Activated CD8-positive, alpha-beta memory T cell treated with anti-CD3 and anti-CD28 coated beads, Interleukin-2, amount 50 U/mL, for 1 hour (primary cell): ENCODE measurements at regions not wholly inside any gene's neighbourhood (a gene's known extent, or its start where the extent isn't known, plus 50 kb on each side); places are given as distances from the start of the nearest gene placed in this dataset.
"Not testable (repeated sequence)": the region's sequence is repeated elsewhere in the genome, so short reads cannot be mapped to it uniquely, and the experiment has no call there.

ENCODE experiments used
- DNase-seq: peaks from one replicate; pipeline ENCODE4 v3.0.0-alpha.2; 2020; ENCODE audit errors: extremely low read depth

DNA sequence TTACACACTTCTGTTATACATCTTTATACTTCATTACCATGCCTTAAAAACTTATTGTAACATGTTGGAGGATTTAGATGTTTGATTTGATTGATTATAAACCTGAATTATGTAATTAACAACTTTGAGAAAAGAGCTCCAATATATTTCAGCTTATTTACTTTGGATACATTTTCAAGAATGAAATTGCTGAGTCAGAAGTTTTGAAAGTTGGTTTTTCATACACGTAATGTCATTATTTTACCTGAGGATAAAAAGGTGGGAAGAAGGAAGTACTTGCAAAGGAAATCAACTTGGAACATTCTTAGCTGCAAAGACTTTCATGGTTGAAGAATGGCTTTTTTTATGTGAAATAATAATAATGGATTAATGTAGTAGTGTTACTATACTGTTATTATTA is 677.2 kb downstream of the FAM181B start:
- DNase-seq, result no peak

DNA sequence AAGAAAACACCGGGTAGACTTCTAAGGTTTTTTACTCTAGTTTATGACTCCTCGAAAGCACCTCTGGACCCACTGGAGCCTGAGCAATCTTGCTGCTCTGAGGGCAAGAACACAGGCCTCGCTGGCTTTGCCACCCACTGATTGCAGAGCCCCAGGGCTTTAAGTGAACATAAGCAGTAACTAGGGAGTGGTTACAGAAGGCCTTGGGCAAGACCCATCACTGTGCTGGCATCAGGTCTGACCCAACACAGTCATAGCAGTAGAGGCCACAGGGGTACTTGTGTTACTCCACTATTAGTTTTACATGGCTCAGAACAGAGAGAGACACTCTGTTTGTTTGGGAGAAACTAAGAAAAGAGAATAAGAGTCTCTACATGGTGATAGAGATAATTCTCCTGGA is 684.5 kb downstream of the FAM181B start:
- DNase-seq, result no peak

DNA sequence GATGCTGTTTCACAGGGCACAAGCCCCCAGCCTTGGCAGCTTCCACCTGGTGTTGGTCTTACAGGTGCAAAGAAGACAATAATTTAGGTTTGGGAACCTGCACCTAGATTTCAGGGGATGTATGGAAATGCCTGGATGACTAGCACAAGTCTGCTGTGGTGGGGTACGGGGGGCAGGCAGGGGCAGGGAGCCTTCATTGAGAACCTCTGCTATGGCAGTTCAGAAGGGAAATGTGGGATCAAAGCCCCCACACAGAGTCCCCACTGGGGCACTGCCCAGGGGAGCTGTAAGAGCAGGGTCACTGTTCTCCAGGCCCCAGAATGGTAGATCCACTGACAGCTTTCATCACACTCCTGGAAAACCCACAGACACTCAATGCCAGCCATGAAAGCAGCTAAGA is 686.5 kb downstream of the FAM181B start:
- DNase-seq, result no peak

DNA sequence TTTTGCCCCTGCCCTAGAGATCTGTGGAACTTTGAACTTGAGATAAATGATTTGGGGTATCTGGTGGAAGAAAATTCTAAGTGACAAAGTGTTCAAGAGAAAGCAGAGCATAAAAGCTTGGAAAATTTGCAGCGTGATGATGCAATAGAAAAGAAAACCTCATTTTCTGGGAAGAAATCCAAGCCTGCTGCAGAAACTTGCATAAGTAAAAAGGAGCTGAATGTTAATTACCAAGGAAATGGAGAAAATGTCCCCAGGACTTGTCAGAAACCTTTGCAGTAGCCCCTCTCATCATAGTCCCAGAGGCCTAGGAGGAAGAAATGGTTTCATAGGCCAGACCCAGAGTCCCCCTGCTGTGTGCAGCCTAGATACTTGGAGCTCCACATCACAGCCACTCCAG is 686.9 kb downstream of the FAM181B start:
- no peak for DNase-seq

DNA sequence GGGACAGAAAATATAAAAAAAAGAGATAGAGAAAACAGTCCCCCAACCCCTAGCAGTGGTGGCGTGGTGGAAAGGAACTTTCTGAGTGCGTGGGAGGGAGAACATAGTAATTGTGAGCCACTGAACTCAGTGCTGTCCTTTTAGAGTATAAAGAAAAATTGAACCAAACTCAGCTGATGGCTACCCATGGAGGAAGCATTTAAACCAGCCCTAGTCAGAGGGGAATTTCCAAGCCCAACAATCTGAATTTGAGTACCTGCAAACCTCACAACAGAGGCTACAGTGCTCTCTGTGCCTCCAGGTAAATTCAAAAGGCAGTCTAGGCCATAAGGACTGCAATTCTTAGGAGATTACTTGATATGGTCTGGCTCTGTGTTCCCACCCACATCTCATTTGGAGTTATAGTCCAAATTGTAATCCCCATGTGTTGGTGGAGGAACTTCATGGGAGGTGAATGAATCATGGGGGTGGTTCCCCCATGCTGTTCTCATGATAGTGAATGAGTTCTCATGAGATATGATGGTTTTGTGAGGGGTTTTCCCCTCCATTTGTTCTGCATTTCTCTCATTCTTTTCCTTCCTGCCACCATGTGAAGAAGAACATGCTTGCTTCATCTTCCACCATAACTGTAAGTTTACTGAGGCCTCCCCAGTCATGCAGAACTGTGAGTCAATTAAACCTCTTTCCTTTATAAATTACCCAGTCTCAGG is 687.8 kb downstream of the FAM181B start:
- DNase-seq, result no peak

DNA sequence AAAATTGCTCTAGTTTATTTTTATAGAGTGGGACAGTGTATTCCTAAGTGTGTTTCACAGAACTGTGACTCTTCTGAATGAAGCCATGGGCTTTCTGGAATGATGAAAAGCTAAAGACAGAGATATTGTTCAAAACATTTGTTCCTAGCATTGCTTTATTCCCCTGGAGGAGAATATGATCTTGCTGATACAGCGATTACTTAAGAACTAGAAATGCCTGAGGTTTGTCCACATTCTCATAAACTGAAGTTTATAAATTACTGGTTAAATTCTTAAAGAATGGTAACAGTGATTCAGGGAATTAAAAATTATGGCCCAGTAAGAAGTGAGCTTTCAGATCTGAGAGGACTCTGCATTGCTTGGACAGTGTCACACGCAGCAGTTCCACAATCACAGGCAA is 690.3 kb downstream of the FAM181B start:
- no peak for DNase-seq

DNA sequence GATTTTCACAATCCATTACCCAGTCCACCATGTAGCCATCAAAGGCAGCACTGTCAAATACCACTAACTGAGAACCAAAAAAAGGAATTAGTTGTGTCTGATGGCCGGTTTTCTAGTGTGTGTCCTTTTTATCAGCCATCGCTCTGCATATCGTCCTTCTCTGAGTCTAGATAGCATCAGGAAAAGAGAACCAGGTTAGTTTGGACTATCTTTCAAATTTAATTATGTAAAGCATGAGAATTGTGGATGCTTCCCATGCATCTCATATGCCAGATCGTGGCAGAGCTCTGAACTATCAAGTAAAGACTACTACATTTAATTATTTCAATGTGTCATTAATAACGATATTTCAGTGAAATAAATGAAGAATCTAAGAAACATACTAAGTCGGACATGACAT is 691.9 kb downstream of the FAM181B start:
- DNase-seq, result no peak

DNA sequence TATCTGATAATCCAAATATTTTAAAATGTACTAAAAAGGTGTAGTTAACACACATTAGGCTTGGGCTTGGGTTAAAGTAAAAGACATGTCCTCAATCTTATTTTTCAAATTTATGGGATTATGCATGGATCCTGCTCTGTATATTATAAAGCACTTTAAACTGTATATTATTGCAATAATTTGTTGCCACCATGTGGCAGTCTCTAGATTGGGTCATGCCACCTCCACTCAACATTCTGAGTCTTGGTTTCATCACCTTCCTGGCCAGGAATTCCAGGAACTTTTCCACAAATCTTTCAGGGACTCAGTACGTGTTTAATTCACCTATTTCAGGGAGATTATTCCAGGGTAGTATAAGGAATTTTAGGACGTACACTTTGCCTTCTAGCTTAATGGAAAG is 695.5 kb downstream of the FAM181B start:
- DNase-seq, result no peak

DNA sequence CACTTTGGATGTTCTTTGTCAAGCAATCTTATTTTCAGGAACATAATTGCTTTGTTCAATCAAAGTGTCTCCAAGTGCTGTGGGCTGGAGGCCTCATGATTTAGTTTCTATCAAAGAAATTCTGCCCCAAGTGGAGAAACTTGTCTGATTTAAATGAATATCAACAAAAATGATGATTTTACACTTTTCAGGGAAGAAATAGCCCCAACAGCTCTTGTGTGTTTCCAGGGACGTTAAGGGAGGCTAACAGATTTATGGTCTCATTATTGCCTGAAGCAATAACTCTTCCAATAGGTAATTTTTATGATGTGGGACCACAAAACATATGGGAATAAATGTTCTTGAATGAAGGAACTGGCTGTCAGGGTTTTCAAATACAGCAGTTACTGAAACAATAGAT is 699.1 kb downstream of the FAM181B start:
- no peak for DNase-seq

DNA sequence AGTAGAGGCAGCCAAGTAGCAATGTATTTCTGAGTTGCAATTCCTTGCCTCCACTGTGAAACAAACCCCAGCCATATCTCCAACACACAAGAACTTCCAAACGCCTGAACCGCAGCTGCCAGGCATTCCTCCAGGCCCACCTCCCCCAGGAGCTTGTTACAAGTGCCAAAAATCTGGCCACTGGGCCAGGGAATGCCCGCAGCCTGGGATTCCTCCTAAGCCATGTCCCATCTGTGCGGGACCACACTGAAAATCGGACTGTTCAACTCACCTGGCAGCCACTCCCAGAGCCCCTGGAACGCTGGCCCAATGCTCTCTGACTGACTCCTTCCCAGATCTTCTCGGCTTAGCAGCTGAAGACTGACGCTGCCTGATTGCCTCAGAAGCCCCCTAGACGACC is 706.3 kb downstream of the FAM181B start:
- not testable (repeated sequence) for DNase-seq

DNA sequence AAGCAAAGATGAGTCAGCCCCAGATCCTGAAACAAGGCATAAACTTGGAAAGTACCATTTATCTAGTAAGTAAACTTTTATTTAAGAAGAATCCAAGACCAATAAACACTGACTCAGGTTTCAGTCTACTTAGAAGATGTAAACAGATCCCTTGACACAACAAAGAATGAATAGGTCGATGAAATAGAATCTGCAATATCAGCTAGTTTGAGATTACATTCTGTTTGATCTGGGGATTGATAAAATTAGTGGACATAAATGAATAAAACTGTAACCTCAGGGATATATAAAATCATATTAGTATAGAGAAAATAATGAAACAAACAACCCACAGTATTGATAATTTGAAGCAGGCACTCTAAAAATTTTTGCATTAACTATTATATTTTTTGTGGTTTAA is 708.9 kb downstream of the FAM181B start:
- DNase-seq, result no peak

DNA sequence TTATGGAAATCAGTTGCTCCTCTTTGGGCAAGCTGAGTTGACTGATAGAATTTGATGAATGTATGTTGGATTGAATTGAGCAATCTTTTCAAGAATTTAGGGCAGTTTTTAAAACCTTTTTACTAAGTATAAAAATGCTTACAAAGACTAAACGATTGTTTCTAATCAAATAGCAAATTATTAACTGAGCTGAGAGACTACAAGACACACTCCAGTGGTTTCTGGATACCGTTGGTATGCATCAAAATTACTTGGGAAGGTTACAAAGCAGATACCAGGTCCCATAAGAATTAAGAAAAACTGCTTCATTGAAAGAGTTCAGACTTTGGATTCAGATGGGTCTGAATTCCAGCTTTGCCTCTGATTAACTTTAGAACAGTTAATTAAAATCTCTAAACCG is 721.4 kb downstream of the FAM181B start:
- DNase-seq, result no peak

DNA sequence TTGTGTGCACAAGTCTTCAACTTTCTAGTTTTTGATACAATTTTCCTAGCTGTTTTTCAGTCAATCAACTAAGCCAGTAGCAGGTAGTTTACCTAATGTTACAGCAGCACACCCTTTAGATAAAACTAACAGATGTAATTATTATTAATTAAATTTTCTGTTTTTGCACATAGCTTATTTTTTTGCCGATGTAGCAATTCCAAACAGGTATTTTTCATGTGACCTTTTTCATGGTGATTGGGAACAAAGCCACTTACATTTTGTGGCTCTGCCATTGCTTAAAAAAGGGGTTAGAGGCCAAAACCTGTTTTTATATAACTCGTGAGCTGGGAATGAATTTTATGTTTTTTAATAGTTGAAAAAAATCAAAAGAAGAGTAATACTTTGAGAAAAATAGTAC is 724.5 kb downstream of the FAM181B start:
- DNase-seq, result no peak

DNA sequence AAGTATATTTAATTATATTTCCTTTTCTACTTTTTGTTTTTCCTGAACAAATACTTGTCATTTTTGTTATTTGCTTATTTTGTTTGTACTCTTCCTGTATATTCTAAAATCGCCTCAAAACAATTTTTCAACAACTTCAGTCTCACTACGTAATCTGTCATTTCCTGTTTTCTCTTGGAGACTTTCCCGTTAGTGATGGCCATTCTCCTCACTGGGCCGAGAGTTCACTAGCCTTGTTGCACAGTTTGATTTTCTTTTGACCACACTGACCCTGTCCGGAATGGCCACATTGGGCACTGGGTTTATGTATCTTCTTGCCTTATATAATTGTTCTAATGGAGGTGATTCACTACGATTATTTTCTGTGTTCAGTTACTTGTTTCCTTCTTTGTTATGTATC is 726.1 kb downstream of the FAM181B start:
- no peak for DNase-seq

DNA sequence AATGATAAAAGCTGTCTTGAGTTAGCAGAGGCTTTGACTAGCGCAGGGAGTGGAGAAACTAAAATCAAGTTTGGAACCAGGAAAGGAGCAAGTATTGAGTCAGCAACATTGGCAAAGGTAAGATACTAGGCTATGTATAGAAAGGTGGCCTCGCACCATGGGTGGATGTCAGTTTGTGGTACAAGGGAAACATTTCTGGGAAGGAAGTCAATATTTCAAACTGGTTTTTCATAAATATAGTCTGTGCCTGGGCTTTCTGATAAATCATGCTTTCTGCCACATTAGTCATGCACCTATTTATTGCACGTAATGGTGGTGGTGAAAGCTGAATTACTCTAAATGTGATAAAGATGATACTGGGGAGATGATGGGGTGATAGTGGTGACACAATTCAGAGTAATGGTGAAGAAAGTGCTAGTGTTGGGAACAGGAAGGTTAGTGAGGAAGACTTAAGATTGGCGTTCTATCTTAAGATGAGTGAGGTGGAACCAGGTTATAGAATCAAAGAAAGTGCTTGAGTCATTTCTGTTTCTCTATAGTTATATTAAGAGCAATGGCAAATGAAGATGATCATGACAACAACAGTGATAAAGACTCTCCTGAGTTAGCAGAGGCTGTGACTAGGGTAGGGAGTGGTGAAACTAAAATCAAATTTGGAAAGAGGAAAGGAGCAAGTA is 729.0 kb downstream of the FAM181B start:
- no peak for DNase-seq

DNA sequence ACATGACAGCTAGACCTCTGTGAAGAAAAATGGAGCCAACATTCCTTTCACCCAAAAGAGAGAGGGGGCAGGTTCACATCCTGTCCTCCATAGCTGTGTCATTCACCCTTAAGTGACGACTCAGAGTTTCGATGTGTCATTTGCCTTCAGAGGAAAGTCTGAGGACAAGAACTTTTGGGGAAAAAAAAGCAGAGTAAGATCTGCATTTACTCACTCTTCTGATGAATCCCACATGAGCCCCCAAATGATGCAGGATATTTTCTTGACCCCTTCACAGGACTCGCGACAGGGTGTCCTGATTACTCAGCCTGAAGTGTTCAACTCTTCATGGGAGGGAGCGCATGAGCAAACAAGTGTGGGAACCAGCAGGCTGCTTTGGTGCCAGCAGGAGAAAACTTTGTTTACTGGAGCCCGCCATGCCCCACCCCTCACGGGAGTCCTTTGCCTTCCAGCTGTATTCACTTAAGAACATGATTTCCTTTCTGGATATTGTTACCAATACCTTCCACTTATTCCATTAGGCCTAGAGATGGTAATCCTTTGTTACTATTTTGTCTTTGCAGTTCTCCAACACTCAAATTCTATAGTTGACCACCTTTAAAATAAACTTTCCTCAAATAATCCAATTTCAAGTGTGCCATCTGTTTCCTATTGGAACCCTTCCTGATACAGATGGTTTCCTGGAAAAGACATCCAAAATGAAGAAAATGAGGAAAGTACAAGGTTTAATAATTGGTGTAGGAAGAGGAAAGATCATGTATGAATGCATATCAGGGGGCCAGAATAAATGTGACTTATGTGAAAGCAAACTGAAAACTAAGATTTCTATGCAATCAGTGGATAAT is 729.8 kb downstream of the FAM181B start:
- no peak for DNase-seq

DNA sequence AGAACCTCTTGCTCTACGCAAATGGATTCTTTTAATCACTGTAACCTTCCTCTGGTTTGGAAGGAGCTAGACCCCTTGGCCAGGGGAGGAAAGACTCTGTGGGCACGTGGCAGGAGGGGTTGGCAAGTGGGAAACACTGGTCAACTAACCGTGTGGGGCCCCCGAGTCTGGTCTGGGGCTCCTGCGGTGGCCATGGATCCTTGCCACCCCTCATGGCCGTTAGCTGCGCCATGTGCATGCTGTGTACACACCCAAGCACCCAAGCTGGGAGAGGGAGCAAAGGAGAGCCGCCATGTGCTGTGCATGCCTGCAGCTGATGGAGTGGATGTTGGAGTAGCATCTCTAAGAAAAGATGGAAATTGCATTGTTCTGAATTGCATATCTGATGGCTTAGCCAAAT is 730.6 kb downstream of the FAM181B start:
- no peak for DNase-seq

DNA sequence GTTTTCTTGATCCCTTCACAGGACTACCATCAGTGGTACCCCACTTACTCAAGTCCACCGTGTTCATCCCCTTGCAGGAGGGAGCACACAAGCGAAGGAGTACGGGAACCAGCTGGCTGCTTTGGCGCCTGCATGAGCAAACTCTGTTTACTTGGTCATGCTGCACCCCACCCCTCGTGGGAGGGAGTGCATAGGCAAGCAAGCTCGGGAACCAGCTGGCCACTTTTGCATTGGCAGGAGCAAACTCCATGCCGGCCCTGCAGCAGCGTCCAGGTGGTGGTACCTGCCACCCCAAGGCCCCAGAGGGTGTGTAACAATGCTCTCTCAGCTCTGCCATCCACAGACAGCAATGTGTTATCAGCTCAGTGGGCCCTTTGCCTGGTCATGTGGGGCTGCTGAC is 737.8 kb downstream of the FAM181B start:
- no peak for DNase-seq

DNA sequence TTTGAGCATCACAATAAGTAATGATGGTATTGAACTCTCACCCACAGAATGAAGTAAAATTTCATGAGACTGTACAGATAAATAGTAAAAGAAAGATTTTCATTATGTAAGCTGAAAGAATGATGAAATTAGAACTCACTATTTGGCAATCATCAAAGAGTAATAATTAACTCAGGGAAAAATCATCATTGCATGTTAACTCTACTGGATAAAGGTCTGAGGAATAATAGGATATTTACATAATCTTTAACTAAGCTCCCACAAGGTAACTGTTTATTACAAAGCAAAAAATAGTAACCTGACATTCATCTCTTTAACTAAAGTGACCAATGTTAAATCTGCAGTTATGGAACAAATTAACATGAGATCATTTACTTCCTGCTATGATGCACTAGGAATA is 739.9 kb downstream of the FAM181B start:
- DNase-seq, result no peak

DNA sequence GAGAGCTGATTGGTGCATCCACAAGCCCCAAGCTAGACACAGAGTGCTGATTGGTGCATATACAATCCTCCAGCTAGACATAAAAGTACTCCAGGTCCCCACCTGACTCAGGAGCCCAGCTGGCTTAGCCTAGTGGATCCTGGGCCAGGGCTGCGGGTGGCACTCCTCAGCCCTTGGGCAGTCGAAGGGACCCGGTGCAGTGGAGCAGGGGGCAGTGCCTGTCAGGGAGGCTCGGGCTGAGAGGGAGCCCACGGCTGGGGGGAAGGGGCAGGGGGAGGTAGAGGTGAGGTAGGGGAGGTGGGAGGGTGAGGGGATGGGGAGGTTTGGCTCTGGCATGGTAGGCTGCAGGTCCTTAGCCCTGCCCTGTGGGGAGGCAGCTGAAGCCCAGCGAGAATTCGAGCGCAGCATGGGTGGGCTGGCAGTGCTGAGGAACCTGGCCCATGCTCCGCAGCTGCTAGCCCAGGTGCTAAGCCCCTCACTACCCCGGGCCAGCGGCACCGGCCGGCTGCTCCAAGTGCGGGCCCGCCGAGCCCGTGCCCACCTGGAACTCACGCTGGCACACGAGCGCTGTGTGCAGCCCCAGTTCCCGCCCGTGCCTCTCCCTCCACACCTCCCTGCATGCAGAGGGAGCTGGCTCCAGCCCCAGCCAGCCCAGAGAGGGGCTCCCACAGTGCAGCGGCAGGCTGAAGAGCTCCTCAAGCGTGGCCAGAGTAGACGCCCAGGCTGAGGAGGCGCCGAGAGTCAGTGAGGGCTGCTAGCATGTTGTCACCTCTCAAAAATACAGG is 742.8 kb downstream of the FAM181B start:
- no peak for DNase-seq

DNA sequence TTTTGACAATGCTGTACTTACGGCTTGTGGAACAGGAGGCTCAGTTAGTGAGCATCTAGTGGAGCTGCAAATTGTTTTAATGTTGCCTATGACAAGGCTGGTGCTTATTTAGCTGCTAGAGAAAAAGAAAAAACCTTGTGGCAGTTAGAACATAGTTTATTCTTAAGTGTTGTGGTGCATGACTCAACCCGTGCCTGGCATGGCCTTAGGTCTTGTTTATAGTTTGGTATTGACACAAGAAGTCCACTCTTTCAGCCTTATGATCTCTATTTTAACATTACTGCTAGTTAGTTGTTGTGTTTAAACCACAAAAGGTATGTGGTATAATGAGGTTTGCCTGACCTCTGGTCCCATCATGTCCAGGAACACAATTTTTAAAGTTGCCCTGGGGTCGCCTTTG is 744.6 kb downstream of the FAM181B start:
- DNase-seq, result no peak

DNA sequence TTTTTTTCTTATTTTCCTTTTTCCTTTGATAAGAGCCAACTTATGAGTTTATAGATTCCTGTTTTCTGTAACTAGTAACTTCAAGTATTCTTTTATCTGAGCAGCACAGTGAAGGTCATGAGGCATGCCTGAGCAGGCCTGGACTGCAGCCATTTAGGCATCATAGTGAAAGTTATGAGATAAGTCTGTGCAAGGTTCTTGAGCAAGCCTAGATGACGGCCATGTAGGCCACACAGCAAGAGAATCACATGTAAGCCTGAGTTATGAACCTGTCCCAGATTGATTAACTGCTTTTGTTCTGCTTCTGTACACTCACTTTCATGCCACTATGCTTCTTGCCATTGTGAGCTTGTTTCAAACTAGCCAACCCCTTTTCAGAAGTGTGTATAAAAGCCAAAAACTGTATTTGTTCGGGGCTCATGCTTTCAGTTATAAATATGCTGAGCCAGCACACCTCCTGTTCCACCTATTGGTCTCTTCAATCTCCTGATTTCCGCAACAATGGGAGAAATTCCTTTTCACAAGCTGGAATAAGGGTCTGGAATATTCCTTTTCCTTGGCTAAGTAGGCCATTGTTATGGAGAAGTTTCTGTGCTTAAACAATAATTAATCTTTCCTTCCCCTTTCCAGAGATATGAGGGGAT is 745.7 kb downstream of the FAM181B start:
- no peak for DNase-seq
